ENCODE measurements at regions not wholly inside any gene's neighbourhood (a gene's known extent, or its start where the extent isn't known, plus 50 kb on each side); places are given as distances from the start of the nearest gene placed in this dataset.
"Not testable (repeated sequence)": the region's sequence is repeated elsewhere in the genome, so short reads cannot be mapped to it uniquely, and the experiment has no call there.

- not testable (repeated sequence) for DNase-seq
Observed at GRCh38 chr13:54268013-54268695, 1239.5 kb downstream of the OLFM4 start.

- no peak for DNase-seq
Observed at GRCh38 chr13:54287062-54287764, 1258.6 kb downstream of the OLFM4 start.

DNA sequence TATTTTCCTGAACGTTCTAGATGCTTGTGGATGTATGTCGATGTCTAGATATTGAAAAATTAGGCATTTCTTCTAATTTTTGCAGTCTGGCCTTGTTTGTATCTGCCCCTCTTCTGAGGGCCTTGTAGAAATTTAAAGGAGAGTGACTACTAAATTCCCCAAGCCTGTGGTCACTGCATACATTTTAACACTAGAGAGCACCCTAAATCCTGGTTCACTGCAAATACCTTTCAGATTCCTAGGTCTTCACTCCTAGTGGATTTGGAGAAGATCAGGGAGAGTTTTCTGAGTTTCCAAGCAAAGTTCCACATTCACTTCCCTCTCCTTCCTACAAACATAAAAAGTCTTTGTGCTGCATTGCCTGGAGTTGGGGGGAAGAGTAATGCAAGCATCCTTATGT lies 1272.5 kb downstream of the OLFM4 start:
- no peak for DNase-seq

DNA sequence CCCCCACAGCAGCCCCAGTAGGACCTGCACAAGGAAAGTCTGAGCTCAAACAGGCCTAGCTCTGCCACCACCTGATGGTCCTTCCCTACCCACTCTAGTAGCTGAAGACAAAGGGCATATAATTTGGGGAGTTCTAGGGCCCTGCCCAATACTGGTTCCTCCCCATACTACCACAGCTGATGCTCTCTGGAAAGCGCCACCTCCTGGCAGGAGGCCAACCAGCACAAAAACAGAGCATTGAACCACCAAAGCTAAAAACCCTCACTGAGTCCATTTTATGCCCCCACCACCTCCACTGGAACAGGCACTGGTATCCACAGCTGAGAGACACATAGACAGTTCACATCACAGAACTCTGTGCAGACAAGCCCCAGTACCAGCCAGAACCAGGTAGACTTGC lies 1276.8 kb downstream of the OLFM4 start:
- no peak for DNase-seq

- DNase-seq, result no peak
Observed at GRCh38 chr13:54312885-54313284, 1284.3 kb downstream of the OLFM4 start.

DNA sequence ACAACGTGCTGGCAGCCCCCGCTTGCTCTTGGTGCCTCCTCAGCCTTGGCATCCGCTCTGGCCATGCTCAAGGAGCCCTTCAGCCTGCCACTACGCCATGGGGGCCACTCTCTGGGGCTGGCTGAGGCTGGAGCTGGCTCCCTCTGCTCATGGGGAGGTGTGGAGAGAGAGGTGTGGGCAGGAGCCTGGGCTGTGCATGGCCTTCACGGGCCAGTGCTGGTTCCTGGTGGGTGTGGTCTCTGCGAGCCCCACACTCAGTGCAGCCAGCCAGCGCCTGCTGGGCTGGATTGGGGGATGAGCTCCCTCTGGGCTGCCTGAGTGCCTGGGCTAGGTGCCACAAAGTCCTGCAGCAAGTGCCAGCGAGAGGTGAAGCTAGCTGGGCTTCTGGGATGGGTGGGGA lies 1289.1 kb downstream of the OLFM4 start:
- DNase-seq, result no peak

DNA sequence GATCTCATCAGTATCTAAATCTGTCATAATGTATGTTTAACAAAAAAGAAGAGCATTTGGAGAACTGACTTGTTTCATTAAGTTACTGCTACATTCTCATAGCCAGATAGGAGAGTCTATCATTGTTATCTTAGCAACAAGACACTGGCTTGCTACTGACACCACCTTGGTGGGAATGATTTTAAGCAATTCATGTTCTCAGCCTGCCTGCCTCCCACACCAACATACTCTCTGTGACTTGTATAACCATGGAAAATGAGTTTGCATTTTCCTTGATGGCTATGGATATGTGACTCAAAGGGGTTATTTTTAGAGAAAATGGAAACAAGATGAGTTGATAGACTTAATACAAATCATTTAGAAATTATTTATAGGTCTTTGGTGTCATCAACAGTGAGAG lies 1308.9 kb downstream of the OLFM4 start:
- DNase-seq, result no peak

GRCh38 chr13:54347531-54347930 lies 1318.9 kb downstream of the OLFM4 start:
- no peak for DNase-seq

- no peak for DNase-seq
Observed at GRCh38 chr13:54356209-54356608, 1327.6 kb downstream of the OLFM4 start.

GRCh38 chr13:54356849-54357248 lies 1328.2 kb downstream of the OLFM4 start:
- no peak for DNase-seq

GRCh38 chr13:54357284-54357933 lies 1328.8 kb downstream of the OLFM4 start:
- no peak for DNase-seq

DNA sequence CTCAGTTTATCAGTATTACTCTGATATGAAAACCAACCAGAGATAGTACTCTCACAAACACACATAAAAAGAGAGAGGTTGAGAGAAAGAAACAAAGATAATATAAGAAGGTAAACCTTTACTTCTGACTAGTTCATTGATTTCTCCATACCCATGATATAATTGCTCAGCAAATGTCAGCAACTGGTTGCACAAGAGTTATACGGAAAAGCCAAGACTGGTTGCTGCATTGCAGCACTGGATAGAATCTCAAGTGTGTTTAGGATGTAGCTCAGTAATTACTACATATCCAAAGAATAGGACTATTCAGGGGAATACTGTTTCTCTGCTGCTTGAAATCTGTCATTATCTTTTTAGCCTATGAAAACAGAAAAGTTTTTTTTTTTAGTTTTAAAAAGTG lies 1332.8 kb downstream of the OLFM4 start:
- no peak for DNase-seq

DNA sequence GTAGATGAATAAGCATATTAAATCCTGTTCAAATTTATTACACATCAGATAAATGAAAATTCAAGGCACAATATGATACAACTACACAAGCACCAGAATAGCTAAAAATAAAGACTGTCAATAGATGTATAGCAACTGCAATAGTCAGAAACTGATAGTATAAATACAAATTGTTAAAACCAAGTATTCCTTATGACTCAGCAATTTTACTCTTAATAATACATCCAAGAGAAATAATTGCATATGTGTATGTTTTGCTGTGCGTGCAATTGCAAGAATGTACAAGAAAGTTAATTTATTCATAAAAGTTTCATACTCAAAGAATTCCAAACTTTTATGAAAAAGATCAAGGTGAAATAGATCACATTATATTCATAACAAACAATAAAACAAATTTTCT lies 1338.1 kb downstream of the OLFM4 start:
- no peak for DNase-seq

GRCh38 chr13:54367639-54368271 lies 1339.1 kb downstream of the OLFM4 start:
- no peak for DNase-seq

DNA sequence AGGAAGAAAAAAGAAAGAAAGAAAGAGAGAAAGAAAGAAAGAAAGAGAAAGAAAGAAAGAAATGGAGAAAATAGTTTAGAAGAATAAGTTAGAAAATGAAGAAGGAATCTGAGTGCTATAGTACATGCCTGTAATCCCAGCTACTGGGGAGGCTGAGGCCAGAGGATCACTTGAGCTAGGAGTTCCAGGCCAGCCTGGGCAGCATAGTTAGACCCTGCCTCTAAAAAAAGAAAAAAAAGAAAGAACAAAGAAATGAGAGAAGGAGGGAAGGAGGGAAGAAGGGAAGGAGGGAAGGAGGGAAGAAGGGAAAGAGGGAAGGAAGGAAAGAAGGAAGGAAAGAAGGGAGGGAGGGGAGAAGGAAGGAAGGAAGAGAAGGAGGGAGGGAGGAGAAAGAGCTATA lies 1339.8 kb downstream of the OLFM4 start:
- DNase-seq, result no peak

DNA sequence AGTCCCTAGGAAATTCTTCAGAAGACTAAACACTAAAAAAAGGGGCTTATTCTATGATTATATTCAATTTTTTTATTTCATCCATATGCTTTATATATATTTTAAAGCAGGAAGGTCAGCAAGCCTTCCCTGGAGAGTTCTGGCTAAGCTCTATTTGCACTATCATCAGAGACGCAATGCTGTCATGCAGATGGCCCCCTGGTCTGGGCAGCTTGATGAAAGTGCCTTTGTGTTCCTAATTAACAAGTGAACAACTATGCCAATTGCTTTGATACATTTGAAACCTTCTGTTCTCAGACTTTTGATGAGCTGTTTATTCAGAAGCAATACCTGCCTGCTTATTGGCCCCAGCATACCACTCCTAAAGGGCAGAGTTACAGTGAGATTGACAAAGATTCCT lies 1344.6 kb downstream of the OLFM4 start:
- no peak for DNase-seq

GRCh38 chr13:54379461-54379860 lies 1350.8 kb downstream of the OLFM4 start:
- DNase-seq, result no peak

GRCh38 chr13:54383604-54384003 lies 1355.0 kb downstream of the OLFM4 start:
- DNase-seq, result no peak

DNA sequence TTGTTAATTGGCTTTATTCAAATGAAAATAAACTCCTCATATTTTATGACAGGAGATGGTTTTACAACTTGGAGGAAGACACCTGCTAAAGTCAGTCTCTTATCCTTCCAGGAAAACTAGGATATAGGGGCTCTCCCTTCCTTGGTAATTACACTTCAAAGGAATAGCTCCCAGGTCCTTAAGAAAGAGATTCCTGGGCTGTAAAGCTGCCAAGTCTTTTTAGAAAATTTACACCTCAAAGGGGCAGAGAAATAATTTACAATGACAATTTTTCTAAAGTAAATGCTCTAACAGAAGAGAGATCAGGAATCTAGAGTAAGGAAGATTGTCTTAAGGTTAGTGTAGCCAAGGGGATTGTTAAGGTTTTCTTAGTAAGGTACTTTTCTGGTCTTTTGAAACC lies 1359.0 kb downstream of the OLFM4 start:
- no peak for DNase-seq

DNA sequence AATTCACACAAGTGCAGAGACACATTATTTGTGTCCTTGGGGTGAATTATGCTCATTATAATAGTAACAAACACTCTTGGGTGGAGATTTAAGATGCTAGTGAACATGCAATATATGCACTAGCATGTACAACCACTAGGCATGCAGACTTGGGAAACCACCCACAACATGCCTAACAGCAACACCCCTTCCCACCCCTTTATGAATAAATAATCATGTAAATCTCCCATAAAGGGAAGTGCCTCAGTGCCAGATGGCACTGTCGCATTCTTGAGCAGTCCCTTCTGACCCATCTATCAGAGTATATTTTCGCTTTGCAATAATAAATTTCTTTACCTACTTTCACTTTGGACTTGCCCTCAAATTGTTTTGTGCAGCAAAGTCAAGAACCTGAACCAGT lies 1362.2 kb downstream of the OLFM4 start:
- no peak for DNase-seq

DNA sequence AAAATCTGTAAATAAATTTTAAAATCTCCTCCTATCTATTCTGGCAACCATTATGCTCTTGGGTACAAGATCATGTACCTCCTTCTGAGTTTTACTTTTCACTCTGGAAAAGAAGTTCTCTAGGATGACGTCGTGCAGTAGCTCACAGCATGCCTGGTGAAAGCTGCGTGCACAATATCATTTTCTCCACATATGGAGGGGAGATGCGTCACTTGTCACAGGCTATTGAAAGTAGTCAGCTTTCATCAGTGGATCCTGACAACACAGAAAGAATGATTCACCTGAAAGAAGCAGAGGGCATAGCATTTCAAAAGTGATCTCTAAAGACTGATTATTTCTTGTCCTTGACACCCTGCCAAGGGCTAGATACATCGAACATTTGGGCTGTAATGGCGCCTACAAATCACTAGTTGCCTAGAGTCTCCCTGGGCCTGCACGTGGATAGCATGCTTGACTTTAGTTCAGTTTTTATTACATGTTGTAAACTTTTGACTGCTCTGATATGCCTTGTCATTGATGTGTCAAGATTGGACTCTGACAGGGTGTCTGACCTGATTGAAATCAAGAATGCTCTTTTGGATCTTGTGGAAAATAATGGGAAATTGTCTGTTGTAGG lies 1365.6 kb downstream of the OLFM4 start:
- no peak for DNase-seq

DNA sequence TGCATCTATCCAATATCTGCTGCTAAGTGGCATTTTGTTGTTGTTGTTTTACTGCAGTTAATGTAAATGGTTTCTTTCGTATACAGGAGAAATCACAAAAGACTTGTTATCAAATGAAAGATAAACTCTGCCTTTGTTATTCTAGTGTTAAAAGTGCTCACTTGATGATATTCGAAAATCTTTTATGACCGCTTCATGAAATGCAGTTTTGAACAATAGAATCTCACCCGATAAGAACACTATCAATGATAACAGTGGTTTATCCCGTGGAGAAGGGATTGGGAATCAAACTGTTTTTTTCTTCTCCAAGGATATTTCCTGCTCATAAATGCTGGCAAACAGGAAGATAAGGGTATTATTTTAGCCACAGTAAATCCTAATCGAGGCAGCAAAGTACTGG lies 1366.3 kb downstream of the OLFM4 start:
- DNase-seq, result no peak

GRCh38 chr13:54402495-54402894 lies 1373.9 kb downstream of the OLFM4 start:
- DNase-seq, result no peak
